Embryonic facial prominence (tissue), 1 donor: ENCODE measurements at regions not wholly inside any gene's neighbourhood (a gene's known extent, or its start where the extent isn't known, plus 50 kb on each side); places are given as distances from the start of the nearest gene placed in this dataset.
"Not testable (repeated sequence)": the region's sequence is repeated elsewhere in the genome, so short reads cannot be mapped to it uniquely, and the experiment has no call there.

Source experiments
- DNase-seq: peaks from one replicate; pipeline ENCODE4 v3.0.0-alpha.2; 2016; ENCODE audit errors: extremely low spot score

GRCh38 chr2:224148058-224148457 is 109.0 kb upstream of the SERPINE2 start:
- not testable (repeated sequence) for DNase-seq

GRCh38 chr2:224147174-224147573 is 108.1 kb upstream of the SERPINE2 start:
- no peak for DNase-seq

GRCh38 chr2:224146356-224147160 is 107.5 kb upstream of the SERPINE2 start:
- DNase-seq, result no peak

- DNase-seq, result no peak
Measured at GRCh38 chr2:224145751-224146355, 106.8 kb upstream of the SERPINE2 start.

GRCh38 chr2:224143526-224143925 is 104.4 kb upstream of the SERPINE2 start:
- DNase-seq, result no peak

GRCh38 chr2:224142397-224143312 is 103.6 kb upstream of the SERPINE2 start:
- DNase-seq, result no peak

- DNase-seq, result no peak
Measured at GRCh38 chr2:224141304-224141703, 102.2 kb upstream of the SERPINE2 start.

GRCh38 chr2:224137208-224137607 is 98.1 kb upstream of the SERPINE2 start:
- no peak for DNase-seq

- no peak for DNase-seq
Measured at GRCh38 chr2:224136396-224136795, 97.3 kb upstream of the SERPINE2 start.

- DNase-seq, result no peak
Measured at GRCh38 chr2:224135881-224136280, 96.8 kb upstream of the SERPINE2 start.

- DNase-seq, result no peak
Measured at GRCh38 chr2:224134003-224134734, 95.1 kb upstream of the SERPINE2 start.

- DNase-seq, result no peak
Measured at GRCh38 chr2:224133387-224133786, 94.3 kb upstream of the SERPINE2 start.

- DNase-seq, result no peak
Measured at GRCh38 chr2:224127871-224128501, 88.9 kb upstream of the SERPINE2 start.

- DNase-seq, result no peak
Measured at GRCh38 chr2:224126440-224126839, 87.4 kb upstream of the SERPINE2 start.

- DNase-seq, result no peak
Measured at GRCh38 chr2:224126003-224126402, 86.9 kb upstream of the SERPINE2 start.

- no peak for DNase-seq
Measured at GRCh38 chr2:224122542-224122941, 83.5 kb upstream of the SERPINE2 start.

- DNase-seq, result no peak
Measured at GRCh38 chr2:224121406-224122067, 82.5 kb upstream of the SERPINE2 start.

- no peak for DNase-seq
Measured at GRCh38 chr2:224120986-224121385, 81.9 kb upstream of the SERPINE2 start.

- DNase-seq, result not testable (repeated sequence)
Measured at GRCh38 chr2:224119846-224120245, 80.8 kb upstream of the SERPINE2 start.

- DNase-seq, result no peak
Measured at GRCh38 chr2:224114428-224114827, 75.3 kb upstream of the SERPINE2 start.

GRCh38 chr2:224113930-224114329 is 74.8 kb upstream of the SERPINE2 start:
- not testable (repeated sequence) for DNase-seq
